ENCODE measurements at regions not wholly inside any gene's neighbourhood (a gene's known extent, or its start where the extent isn't known, plus 50 kb on each side); places are given as distances from the start of the nearest gene placed in this dataset.

DNA sequence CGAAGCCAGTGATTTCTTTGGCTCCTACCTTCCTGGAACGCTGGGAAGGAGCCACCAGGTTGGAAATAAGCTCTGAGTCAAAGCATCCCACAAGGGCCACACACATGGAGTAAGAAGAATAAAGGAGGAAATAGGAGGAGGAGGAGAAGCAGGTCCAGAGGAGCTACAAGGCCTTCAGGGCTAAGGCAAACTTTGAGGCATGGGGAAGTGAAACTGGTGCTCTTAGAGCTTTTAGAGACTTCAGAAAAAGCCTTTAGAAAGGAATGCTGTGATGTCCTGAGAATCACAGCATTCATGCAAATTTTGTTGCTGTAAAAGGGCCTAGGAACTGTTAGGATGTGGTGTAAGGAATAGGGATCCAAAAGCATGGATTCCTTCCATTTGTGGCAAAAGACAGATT, 135.9 kb upstream of the ARHGEF9 start:
- Histone ChIP-seq H3K4me3 (no peak overlapping the region), H3K36me3 (ENCODE audit: low read depth) (no peaks in the 10 kb centered on the region), H3K4me1 (ENCODE audit: low read depth) (no peaks in the 10 kb centered on the region), H3K9me3 (no peaks in the 10 kb centered on the region)
- intact Hi-C loops (cut with DNase I, micrococcal nuclease) = no loop called here
- DNase-seq (no peak), ATAC-seq (no peak)
- TF ChIP-seq, protein P1, sequence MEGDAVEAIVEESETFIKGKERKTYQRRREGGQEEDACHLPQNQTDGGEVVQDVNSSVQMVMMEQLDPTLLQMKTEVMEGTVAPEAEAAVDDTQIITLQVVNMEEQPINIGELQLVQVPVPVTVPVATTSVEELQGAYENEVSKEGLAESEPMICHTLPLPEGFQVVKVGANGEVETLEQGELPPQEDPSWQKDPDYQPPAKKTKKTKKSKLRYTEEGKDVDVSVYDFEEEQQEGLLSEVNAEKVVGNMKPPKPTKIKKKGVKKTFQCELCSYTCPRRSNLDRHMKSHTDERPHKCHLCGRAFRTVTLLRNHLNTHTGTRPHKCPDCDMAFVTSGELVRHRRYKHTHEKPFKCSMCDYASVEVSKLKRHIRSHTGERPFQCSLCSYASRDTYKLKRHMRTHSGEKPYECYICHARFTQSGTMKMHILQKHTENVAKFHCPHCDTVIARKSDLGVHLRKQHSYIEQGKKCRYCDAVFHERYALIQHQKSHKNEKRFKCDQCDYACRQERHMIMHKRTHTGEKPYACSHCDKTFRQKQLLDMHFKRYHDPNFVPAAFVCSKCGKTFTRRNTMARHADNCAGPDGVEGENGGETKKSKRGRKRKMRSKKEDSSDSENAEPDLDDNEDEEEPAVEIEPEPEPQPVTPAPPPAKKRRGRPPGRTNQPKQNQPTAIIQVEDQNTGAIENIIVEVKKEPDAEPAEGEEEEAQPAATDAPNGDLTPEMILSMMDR (IDR thresholded peaks at IDR 0.05) = no peak

DNA sequence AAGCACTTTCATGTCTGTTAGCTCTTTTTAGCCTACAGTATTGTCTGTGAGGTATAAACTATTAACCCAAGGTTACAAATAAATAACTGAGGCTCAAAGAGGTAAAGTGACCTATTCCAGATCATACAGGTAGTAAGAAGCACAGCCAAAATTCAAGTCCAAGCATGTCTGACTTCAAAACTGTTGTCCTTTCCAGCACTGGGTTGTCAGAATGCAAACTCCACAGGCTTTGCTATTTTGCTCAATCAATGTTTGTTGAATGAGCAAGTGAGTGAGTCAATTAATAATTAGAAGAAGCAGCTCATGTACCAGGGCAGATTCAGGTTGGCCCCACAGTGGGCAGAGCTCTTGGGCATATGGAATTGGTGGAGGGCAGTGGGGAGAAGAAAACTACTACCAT, 134.1 kb upstream of the ARHGEF9 start:
- no peaks in the 10 kb centered on the region for H3K36me3 ChIP-seq (ENCODE audit: low read depth)
- ATAC-seq = no peak
- H3K9me3 ChIP-seq = no peaks in the 10 kb centered on the region
- no peak overlapping the region for H3K4me3 ChIP-seq
- intact Hi-C loops (cut with DNase I, micrococcal nuclease) = no loop called here
- TF ChIP-seq, protein P1 (IDR thresholded peaks at IDR 0.05) = no peak
- no peak for DNase-seq
- no peaks in the 10 kb centered on the region for H3K4me1 ChIP-seq (ENCODE audit: low read depth)

DNA sequence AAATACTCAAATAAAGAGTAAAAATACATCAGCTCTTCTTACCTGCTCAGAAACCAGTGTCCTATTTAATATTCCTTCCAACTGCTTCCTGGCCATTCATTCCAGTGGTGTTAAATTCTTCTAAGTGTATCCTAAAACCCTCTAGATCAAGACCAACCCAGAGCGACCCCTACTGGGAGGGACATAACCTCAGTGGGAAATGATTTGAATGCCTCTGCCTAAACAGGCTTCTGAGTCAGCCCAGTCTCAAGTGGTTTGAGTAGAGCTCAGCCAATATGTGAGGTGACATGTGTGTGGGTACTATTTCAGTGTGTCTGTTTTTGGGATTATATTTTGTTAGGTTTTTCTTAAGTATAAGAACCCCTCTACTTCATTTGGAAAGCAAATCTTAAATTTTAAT, 133.6 kb upstream of the ARHGEF9 start:
- no peak overlapping the region for H3K4me3 ChIP-seq
- TF ChIP-seq, protein P1 (IDR thresholded peaks at IDR 0.05) = no peak
- no peaks in the 10 kb centered on the region for H3K4me1 ChIP-seq (ENCODE audit: low read depth)
- H3K36me3 ChIP-seq (ENCODE audit: low read depth) = no peaks in the 10 kb centered on the region
- DNase-seq = peak in 1 of 3 donors; percentile 18
- no peak for ATAC-seq
- H3K9me3 ChIP-seq = no peaks in the 10 kb centered on the region
- intact Hi-C loops (cut with DNase I, micrococcal nuclease) = no loop called here

DNA sequence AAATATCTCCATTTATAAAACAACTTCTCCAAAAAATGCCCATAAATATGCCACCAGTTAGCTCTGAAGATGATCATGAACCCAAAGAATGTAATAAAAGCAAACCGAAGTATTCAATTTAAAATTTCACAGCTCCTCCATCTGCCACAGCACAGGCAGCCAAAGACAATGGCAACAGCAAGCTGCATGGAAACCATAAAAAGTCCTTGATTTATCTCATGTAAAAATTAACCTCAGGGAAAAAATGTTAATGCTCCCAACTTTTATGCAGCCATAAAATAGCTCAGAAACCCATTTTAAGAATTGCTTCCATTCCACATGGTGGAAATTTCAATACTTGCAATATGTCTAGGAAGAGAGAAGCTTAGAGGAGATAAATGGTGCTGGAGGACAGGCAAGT, 132.3 kb upstream of the ARHGEF9 start:
- ATAC-seq = no peak
- Histone ChIP-seq H3K36me3 (ENCODE audit: low read depth) (no peaks in the 10 kb centered on the region), H3K4me1 (ENCODE audit: low read depth) (no peaks in the 10 kb centered on the region), H3K9me3 (no peaks in the 10 kb centered on the region), H3K4me3 (no peak overlapping the region)
- no peak for DNase-seq
- TF ChIP-seq, protein P1 (IDR thresholded peaks at IDR 0.05) = no peak
- intact Hi-C loops (cut with DNase I, micrococcal nuclease) = no loop called here

DNA sequence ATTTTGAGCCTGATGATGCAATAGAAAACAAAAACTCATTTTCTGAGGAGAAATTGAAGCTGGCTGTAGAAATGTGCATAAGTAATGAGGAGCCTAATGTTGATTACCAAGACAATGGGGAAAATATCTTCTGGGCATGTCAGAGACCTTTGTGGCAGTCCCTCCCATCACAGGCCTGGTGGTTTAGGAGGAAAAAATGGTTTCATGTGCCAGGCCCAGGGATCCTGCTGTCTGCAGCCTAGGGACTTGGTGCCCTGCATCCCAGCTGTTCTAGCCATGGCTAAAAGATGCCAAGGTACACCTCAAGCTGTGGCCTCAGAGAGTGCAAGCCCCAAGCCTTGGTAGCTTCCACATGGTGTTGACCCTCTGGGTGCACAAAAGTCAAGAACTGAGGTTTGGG, 128.7 kb upstream of the ARHGEF9 start:
- no peaks in the 10 kb centered on the region for H3K36me3 ChIP-seq (ENCODE audit: low read depth)
- TF ChIP-seq, protein P1 (IDR thresholded peaks at IDR 0.05) = no peak
- no peaks in the 10 kb centered on the region for H3K9me3 ChIP-seq
- DNase-seq = no peak
- intact Hi-C loops (cut with DNase I, micrococcal nuclease) = no loop called here
- ATAC-seq = no peak
- no peak overlapping the region for H3K4me3 ChIP-seq
- no peaks in the 10 kb centered on the region for H3K4me1 ChIP-seq (ENCODE audit: low read depth)

DNA sequence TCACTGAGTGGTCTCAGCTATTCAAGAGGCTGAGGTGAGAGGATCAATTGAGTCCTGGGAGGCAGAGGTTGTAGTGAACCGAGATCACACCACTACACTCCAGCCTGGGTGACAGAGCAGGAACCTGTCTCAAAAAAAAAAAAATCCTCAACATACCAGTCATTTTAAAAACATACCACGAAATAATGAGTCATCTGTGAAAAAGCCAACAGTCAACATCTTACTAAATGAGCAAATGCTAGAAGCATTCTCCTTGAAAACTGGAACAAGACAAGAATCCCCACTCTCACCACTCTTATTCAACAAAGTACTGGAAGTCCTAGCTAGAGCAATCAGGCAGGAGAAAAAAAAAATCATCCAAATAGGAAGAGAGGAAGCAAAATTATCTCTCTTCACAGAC, 104.0 kb upstream of the ARHGEF9 start:
- H3K4me1 ChIP-seq (ENCODE audit: low read depth) = no peaks in the 10 kb centered on the region
- TF ChIP-seq, protein P1 (IDR thresholded peaks at IDR 0.05) = no peak
- no peak for ATAC-seq
- H3K4me3 ChIP-seq = no peak overlapping the region
- intact Hi-C loops (cut with DNase I, micrococcal nuclease) = no loop called here
- no peaks in the 10 kb centered on the region for H3K9me3 ChIP-seq
- H3K36me3 ChIP-seq (ENCODE audit: low read depth) = no peaks in the 10 kb centered on the region
- DNase-seq = no peak

Data from mucosa of descending colon (tissue), 3 donors.